Adrenal gland (tissue), 5 donors: ENCODE measurements at regions not wholly inside any gene's neighbourhood (a gene's known extent, or its start where the extent isn't known, plus 50 kb on each side); places are given as distances from the start of the nearest gene placed in this dataset.

Source experiments
- CTCF ChIP-seq, 6 experiments: fragments of 450-650 bp in 4 of 6; fragments of 200-600 bp in 2 of 6; sonication (generic) in 1 of 6; IDR thresholded peaks; 1 replicate in 5 of 6; 2 replicates in 1 of 6; pipeline versions ENCODE4 v1.5.1 to v1.8.0; 2016 to 2021; ENCODE audit warnings: antibody characterized with exemption in 6 of 6, mild to moderate bottlenecking in 2 of 6, moderate library complexity in 1 of 6
- POLR2A ChIP-seq, 2 donors: fragments of 450-650 bp; IDR thresholded peaks; one replicate each; pipeline ENCODE4 v1.6.1; 2017; ENCODE audit warnings: antibody characterized with exemption in 2 of 2, mild to moderate bottlenecking in 2 of 2, moderate library complexity in 1 of 2
- donor health status: DM: no; HTN: no; CAD: no.

GRCh38 chr2:137870682-137871081, 93.6 kb upstream of the HNMT start:
- TF ChIP-seq CTCF (IDR thresholded peaks at IDR 0.05) (no peak), POLR2A (IDR thresholded peaks at IDR 0.05) (no peak)
